Activated CD8-positive, alpha-beta T cell treated with anti-CD3 and anti-CD28 coated beads for 36 hours (primary cell): ENCODE measurements at regions not wholly inside any gene's neighbourhood (a gene's known extent, or its start where the extent isn't known, plus 50 kb on each side); places are given as distances from the start of the nearest gene placed in this dataset.

ENCODE experiments used
- ATAC-seq: fragments of 200-7000 bp; cut with Tn5 transposase; one replicate; pipeline ENCODE4 v1.10.0; 2021; ENCODE audit warnings: mild to moderate bottlenecking, moderate library complexity
- CTCF ChIA-PET: fragments of 350-600 bp; sonication (Branson Sonifier 250); formaldehyde crosslinking; loops from one replicate; lab custom pipeline; 2021; ENCODE audit warnings: antibody characterized with exemption; lab: Charles Lee
- POLR2A ChIA-PET: fragments of 350-600 bp; sonication (Branson Sonifier 250); formaldehyde crosslinking; loops from one replicate; lab custom pipeline; 2021; ENCODE audit warnings: antibody characterized with exemption; lab: Charles Lee
- DNase-seq: peaks from one replicate; pipeline ENCODE4 v3.0.0-alpha.2; 2020
- H3K27ac Mint-ChIP-seq: one replicate; pipeline ENCODE4 v1.8.0; 2021; ENCODE audit warnings: mild to moderate bottlenecking, mixed read lengths
- H3K27me3 Mint-ChIP-seq: one replicate; pipeline ENCODE4 v1.8.0; 2021; ENCODE audit warnings: mixed read lengths
- H3K36me3 Mint-ChIP-seq: one replicate; pipeline ENCODE4 v1.8.0; 2021; ENCODE audit warnings: low read depth, mixed read lengths
- H3K4me1 Mint-ChIP-seq: one replicate; pipeline ENCODE4 v1.8.0; 2021; ENCODE audit warnings: low read depth, mixed read lengths
- H3K4me3 Mint-ChIP-seq: one replicate; pipeline ENCODE4 v1.8.0; 2021; ENCODE audit warnings: mild to moderate bottlenecking, moderate library complexity, mixed read lengths
- H3K9me3 Mint-ChIP-seq: one replicate; pipeline ENCODE4 v1.8.0; 2021; ENCODE audit warnings: mixed read lengths
- intact Hi-C: fragments of 100-400 bp; cut with micrococcal nuclease; formaldehyde crosslinking; loops from one replicate; pipeline ENCODE4 v1.10.0; 2022
- TF ChIP-seq, protein P1 (sequence below): fragments of 200-600 bp; IDR thresholded peaks from one replicate; pipeline ENCODE4 v1.8.0; 2022; ENCODE audit warnings: antibody characterized with exemption, mild to moderate bottlenecking

DNA sequence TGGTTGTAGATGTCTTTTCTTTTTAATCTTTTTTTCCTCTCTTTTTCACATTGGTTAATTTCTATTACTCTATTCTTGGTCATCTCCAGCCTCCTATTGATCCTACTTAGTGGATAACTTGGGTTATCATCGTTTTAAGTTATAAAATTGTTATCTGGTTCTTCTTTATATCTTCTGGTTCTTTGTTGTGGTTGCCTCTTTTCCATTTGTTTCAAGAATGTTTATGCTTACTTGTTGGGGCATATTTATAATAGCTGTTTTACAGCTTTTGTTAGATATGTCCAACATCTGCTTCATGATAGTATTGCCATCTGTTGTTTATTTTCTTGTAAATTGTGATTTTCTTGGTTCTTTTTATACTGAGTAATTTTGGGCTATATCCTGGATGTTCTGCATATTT, 1429.6 kb downstream of the TBC1D22A start:
- ChIA-PET POLR2A (no interaction called here), CTCF (no interaction called here)
- no peak for DNase-seq
- intact Hi-C loops, result no loop called here
- TF ChIP-seq, protein P1, sequence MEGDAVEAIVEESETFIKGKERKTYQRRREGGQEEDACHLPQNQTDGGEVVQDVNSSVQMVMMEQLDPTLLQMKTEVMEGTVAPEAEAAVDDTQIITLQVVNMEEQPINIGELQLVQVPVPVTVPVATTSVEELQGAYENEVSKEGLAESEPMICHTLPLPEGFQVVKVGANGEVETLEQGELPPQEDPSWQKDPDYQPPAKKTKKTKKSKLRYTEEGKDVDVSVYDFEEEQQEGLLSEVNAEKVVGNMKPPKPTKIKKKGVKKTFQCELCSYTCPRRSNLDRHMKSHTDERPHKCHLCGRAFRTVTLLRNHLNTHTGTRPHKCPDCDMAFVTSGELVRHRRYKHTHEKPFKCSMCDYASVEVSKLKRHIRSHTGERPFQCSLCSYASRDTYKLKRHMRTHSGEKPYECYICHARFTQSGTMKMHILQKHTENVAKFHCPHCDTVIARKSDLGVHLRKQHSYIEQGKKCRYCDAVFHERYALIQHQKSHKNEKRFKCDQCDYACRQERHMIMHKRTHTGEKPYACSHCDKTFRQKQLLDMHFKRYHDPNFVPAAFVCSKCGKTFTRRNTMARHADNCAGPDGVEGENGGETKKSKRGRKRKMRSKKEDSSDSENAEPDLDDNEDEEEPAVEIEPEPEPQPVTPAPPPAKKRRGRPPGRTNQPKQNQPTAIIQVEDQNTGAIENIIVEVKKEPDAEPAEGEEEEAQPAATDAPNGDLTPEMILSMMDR, result no peak
- Mint-ChIP-seq H3K27ac (no peak overlapping the region), H3K27me3 (peaks cover 2% of the 10 kb centered on the region), H3K9me3 (peaks cover 15% of the 10 kb centered on the region), H3K36me3 (peaks cover 4% of the 10 kb centered on the region), H3K4me3 (no peak overlapping the region), H3K4me1 (peaks cover 9% of the 10 kb centered on the region)
- no peak for ATAC-seq

DNA sequence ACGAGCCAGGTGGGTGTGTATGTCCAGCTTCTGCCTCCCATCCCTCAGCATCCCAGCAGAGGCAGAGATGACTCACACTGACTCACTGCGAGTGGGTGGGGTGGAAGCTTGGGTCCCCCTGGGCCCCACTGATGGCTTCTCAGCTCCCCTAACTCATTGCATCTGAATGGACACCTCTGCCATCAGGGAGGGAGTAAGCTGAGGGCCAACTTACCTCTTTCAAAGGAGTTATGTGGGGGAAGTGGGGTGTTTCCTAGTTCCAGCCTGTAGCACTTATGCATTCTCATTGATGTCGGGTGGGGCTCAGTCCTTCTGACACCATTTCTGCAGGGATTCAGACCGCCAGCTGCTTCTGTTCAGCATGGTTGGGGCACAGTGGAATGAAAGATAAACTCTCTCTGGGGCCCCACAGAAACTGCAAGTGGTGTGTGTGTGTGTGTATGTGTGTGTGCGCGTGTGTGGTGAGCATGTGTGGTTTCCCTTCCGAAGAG, 1425.8 kb downstream of the TBC1D22A start:
- peaks cover 15% of the 10 kb centered on the region for H3K9me3 Mint-ChIP-seq
- no peak overlapping the region for H3K4me3 Mint-ChIP-seq
- DNase-seq (peak; percentile 49), ATAC-seq (peak; percentile 58)
- H3K36me3 Mint-ChIP-seq, result peaks cover 4% of the 10 kb centered on the region
- peaks cover 13% of the 10 kb centered on the region for H3K4me1 Mint-ChIP-seq
- ChIA-PET POLR2A (no interaction called here), CTCF (no interaction called here)
- H3K27me3 Mint-ChIP-seq, result no peaks in the 10 kb centered on the region
- intact Hi-C loops, result no loop called here
- TF ChIP-seq, protein P1, result no peak
- no peak overlapping the region for H3K27ac Mint-ChIP-seq

DNA sequence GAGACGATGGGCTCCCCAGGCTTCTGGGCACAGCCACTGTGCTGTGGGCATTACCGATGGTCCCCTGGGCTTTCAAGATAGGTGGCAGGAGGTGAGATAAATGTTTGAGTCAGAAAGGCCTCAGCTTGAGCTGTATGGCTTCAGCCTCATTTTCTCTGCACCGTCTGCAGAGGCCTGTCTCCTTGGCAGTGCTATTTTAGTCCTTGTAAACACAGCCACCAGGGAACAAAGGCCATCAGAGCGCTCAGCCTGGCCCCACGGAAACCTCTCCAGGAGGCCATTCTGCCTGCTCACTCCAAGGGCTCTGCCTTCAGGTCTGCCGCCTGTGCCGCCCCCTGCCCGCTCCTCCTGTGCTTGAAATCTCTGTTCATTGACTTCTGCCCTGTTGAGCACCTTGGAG, 1424.9 kb downstream of the TBC1D22A start:
- intact Hi-C loops, result no loop called here
- TF ChIP-seq, protein P1, result no peak
- ChIA-PET CTCF (no interaction called here), POLR2A (no interaction called here)
- Mint-ChIP-seq H3K4me1 (peaks cover 13% of the 10 kb centered on the region), H3K4me3 (no peak overlapping the region), H3K27ac (no peak overlapping the region), H3K36me3 (peaks cover 4% of the 10 kb centered on the region), H3K27me3 (no peaks in the 10 kb centered on the region), H3K9me3 (peaks cover 14% of the 10 kb centered on the region)
- no peak for ATAC-seq
- DNase-seq, result no peak

DNA sequence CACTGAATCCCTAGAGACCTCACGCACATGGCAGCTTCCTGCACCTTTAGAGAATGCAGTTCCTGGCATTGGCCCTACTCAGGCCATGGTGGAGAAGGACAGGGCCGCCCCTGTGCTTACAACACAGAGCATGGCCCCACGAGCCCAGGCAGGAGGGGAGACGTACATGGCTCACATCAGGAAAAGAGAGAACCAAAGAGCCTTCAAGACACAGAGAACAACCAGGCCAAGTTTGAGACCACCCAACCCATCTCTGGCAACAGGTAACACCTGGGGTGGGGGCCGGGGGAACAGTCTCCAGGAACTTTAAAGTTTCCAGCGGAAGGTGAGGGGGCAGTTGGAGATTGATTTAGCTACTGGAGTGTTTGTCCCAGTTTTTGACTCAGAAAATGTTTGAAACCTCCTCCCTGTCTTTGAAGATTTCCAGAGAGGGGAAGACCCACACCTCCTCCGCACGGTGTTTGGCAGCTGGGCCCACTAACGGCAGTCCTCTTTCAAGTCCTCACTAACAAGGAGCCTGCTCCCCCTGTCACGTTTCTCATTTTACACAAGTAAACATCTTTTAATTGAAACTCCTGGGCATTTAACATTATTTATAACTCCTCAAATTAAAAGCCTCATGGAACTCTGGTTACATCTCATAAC, 1423.8 kb downstream of the TBC1D22A start:
- peaks cover 13% of the 10 kb centered on the region for H3K4me1 Mint-ChIP-seq
- intact Hi-C loops, result no loop called here
- H3K9me3 Mint-ChIP-seq, result peaks cover 8% of the 10 kb centered on the region
- CTCF ChIA-PET, result no interaction called here
- TF ChIP-seq, protein P1, result no peak
- H3K36me3 Mint-ChIP-seq, result no peaks in the 10 kb centered on the region
- ATAC-seq (no peak), DNase-seq (no peak)
- H3K4me3 Mint-ChIP-seq, result no peak overlapping the region
- H3K27ac Mint-ChIP-seq, result no peak overlapping the region
- H3K27me3 Mint-ChIP-seq, result no peaks in the 10 kb centered on the region
- POLR2A ChIA-PET, result no interaction called here

DNA sequence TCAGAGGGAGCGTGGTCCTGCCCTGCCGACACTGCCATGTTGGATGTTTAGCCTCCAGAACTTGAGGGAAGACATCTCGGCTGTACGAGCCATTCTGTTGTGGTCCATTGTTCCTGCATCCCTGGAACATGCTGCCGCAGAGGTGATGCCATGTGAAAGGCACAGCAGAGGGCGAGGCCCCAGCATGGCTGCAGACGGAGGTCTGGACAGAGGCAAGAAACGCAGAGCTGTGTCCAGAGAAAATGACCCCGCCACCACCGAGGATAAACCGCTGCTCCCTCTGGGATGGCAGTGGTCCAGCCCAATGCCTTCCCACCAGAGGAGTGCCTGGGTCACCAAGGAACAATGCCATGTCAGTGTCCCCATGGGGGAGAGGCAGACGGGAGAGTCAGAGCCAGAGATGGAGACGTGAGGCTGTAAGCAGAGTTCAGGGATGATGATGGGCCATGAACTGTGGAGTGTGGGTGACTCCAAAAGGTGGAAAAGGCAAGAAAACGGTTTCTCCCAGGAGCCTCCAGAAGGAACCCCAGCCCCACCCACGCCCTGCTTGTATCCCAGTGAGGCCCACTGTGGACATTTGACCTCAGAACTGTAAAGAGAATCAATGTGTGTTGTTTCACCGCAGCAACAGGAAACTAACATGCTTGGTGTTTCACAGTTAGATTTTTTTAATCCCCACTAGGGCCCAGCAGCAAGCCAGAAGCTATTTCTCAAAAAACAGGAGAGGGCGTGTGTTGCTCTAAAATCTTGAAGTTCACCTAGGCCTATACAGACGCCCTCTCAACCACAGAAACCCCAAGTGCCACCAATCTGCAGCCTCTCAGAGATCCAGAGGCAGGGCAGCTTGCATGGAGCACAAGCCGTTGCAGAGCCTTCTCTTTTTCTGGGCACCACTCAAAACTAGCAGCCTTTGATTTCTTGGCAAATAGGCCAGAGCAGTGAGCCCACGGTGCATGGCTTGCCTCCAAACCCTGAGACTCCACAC, 1422.9 kb downstream of the TBC1D22A start:
- TF ChIP-seq, protein P1, result no peak
- Mint-ChIP-seq H3K9me3 (peaks cover 2% of the 10 kb centered on the region), H3K27ac (no peak overlapping the region), H3K4me1 (peaks cover 13% of the 10 kb centered on the region), H3K27me3 (no peaks in the 10 kb centered on the region), H3K4me3 (no peak overlapping the region), H3K36me3 (no peaks in the 10 kb centered on the region)
- intact Hi-C loops, result no loop called here
- CTCF ChIA-PET, result no interaction called here
- ATAC-seq (no peak), DNase-seq (peak; percentile 10)
- POLR2A ChIA-PET, result no interaction called here
